Dendritic cell treated with granulocyte-macrophage colony-stimulating factor and Interleukin-4, amounts not matched to agents 40 ng/mL and 50 ng/mL, for 4 days (primary cell): ENCODE measurements at regions not wholly inside any gene's neighbourhood (a gene's known extent, or its start where the extent isn't known, plus 50 kb on each side); places are given as distances from the start of the nearest gene placed in this dataset.

Experiments
- H3K27ac Mint-ChIP-seq: one replicate; pipeline ENCODE4 v1.8.0; 2022; ENCODE audit warnings: mild to moderate bottlenecking, mixed read lengths
- H3K27me3 Mint-ChIP-seq: one replicate; pipeline ENCODE4 v1.8.0; 2022; ENCODE audit warnings: mild to moderate bottlenecking, mixed read lengths
- H3K36me3 Mint-ChIP-seq: one replicate; pipeline ENCODE4 v1.8.0; 2022; ENCODE audit warnings: low read depth, mixed read lengths
- H3K4me1 Mint-ChIP-seq: one replicate; pipeline ENCODE4 v1.8.0; 2022; ENCODE audit warnings: low read depth, mixed read lengths
- H3K4me3 Mint-ChIP-seq: one replicate; pipeline ENCODE4 v1.8.0; 2022; ENCODE audit warnings: mild to moderate bottlenecking, moderate library complexity, mixed read lengths
- H3K9me3 Mint-ChIP-seq: one replicate; pipeline ENCODE4 v1.8.0; 2022; ENCODE audit warnings: mixed read lengths
- intact Hi-C: fragments of 100-400 bp; cut with micrococcal nuclease; formaldehyde crosslinking; loops from one replicate; pipeline ENCODE4 v1.15.0; 2022

DNA sequence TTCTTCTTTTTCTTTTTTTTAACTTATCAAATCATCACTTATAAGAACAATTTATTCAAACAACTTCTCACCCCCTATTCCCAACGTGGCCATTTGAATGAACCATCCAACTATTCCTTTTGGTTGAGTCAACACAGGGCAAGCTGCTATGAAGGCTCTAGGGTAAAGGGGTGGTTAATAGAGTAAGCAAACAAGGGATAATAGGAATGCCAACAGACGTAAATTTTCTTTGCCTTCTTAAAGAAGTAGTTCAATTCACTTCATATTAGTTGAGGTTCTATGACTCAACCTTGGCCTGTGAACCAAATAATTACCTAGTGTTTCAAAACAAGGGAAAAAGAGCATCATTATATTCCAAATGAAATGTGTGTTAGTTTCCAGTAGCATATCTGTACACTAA is 1383.8 kb upstream of the SLC10A2 start:
- no peak overlapping the region for H3K4me3 Mint-ChIP-seq
- intact Hi-C loops, result no loop called here
- peaks cover 77% of the 10 kb centered on the region for H3K9me3 Mint-ChIP-seq
- H3K27me3 Mint-ChIP-seq, result no peaks in the 10 kb centered on the region
- H3K4me1 Mint-ChIP-seq, result no peaks in the 10 kb centered on the region
- H3K27ac Mint-ChIP-seq, result no peak overlapping the region
- no peaks in the 10 kb centered on the region for H3K36me3 Mint-ChIP-seq

DNA sequence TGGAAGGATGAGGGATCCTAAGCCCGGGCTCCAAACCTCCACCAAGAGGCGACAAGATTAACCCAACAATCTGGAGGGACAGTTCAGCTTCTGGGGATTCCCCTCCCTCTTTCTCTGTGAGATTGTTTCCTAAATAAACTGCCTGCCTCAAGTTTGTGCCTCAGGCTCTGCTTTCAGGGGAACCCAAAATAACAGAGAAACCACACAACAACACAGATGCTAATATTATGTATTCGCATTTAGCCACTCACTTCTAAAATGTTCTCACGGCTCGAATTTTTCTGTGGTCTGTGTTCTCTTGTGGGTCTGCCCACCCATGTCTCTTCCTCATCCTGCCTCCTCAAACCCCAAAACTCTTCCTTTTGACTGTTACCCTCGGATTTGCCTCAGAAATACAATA is 1381.1 kb upstream of the SLC10A2 start:
- Mint-ChIP-seq H3K4me3 (no peak overlapping the region), H3K36me3 (no peaks in the 10 kb centered on the region), H3K27me3 (no peaks in the 10 kb centered on the region), H3K4me1 (no peaks in the 10 kb centered on the region), H3K9me3 (peaks cover 77% of the 10 kb centered on the region), H3K27ac (no peak overlapping the region)
- intact Hi-C loops, result no loop called here

DNA sequence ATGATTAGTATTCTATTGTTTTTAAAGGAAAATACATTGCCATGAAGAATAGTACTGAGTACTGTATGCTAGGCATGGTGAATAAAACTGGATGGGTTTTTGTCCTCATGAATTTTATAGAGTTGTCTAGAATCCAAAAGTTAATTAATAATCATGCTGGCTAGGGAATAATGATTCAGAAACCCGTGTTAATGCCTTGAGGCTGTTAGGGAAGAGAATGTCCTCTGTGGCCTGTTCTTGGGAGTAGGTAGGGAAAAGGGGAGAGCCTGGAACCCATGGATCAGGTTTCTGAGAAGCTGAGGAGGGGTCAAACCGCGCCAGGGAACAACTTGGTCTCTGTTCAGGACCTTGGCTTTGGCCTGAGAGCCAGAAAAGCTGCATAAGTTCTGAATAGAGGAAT is 1376.3 kb upstream of the SLC10A2 start:
- Mint-ChIP-seq H3K36me3 (no peaks in the 10 kb centered on the region), H3K4me1 (no peaks in the 10 kb centered on the region), H3K9me3 (peaks cover 54% of the 10 kb centered on the region), H3K27me3 (no peaks in the 10 kb centered on the region), H3K4me3 (no peak overlapping the region), H3K27ac (no peak overlapping the region)
- intact Hi-C loops, result no loop called here

DNA sequence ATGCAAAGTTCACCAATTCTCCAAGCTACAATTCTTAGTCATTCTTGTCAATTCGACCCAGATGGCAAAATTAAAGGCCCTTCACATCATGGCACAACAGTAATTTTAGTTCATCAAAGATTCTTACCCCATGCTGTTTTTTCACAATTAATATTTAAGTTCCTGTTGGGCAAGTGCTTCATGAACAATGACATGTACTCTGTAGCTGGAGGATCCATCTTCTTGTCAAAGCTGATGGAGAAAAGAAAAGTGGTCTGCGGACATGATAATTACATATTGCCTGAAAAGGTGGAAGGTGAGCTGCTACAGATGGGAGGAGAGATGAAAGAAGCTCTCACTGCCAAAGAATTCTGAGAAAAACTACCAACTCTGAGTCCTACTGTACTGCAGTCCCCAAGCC is 1370.3 kb upstream of the SLC10A2 start:
- Mint-ChIP-seq H3K27me3 (no peaks in the 10 kb centered on the region), H3K4me1 (no peaks in the 10 kb centered on the region), H3K9me3 (peaks cover 20% of the 10 kb centered on the region), H3K36me3 (no peaks in the 10 kb centered on the region), H3K27ac (no peak overlapping the region), H3K4me3 (no peak overlapping the region)
- intact Hi-C loops, result no loop called here

GRCh38 chr13:104431895-104432294 is 1365.7 kb upstream of the SLC10A2 start:
- Mint-ChIP-seq H3K27me3 (no peaks in the 10 kb centered on the region), H3K27ac (no peak overlapping the region), H3K36me3 (no peaks in the 10 kb centered on the region), H3K4me1 (no peaks in the 10 kb centered on the region), H3K4me3 (no peak overlapping the region), H3K9me3 (peaks cover 29% of the 10 kb centered on the region)
- intact Hi-C loops, result no loop called here

DNA sequence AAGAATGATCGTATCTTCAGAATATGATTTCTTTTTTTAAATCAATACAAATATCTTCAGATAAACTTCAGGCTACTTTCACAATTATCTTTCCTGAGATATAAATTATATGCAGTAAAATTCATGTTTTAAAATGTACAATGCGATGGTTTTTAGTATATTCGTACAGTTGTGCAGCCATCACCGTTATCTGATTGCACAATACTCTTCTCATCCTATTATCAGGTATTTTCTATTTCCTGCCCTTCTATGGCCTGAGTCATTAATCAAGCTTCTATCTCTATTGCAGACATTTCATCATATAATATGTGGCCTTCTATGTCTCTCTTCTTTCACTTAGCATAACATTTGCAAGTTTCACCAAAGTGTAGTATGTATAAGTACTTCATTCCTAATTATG is 1360.2 kb upstream of the SLC10A2 start:
- H3K36me3 Mint-ChIP-seq, result no peaks in the 10 kb centered on the region
- no peaks in the 10 kb centered on the region for H3K4me1 Mint-ChIP-seq
- H3K9me3 Mint-ChIP-seq, result peaks cover 24% of the 10 kb centered on the region
- intact Hi-C loops, result no loop called here
- no peak overlapping the region for H3K4me3 Mint-ChIP-seq
- no peaks in the 10 kb centered on the region for H3K27me3 Mint-ChIP-seq
- H3K27ac Mint-ChIP-seq, result no peak overlapping the region

DNA sequence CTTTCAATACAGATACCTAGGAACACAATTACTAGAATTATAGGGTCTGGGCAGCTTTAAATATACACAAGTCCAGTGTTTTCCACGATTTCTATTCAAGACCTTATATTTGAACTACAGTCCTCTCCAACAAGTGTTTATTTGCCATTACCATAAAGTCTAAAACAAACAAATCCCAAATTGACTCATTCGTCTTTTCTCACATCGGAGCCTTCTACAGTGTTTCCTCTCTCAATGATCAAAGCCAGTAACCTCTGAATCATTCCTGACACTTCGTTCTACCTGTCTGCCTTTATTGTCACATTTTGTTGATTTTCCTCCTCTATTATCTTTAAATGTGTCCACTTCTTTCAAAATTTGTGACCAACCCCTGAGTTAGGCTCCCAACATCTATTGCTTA is 1356.5 kb upstream of the SLC10A2 start:
- no peak overlapping the region for H3K27ac Mint-ChIP-seq
- H3K4me1 Mint-ChIP-seq, result no peaks in the 10 kb centered on the region
- H3K36me3 Mint-ChIP-seq, result no peaks in the 10 kb centered on the region
- H3K9me3 Mint-ChIP-seq, result peaks cover 15% of the 10 kb centered on the region
- H3K4me3 Mint-ChIP-seq, result no peak overlapping the region
- intact Hi-C loops, result no loop called here
- no peaks in the 10 kb centered on the region for H3K27me3 Mint-ChIP-seq

GRCh38 chr13:104416973-104417372 is 1350.8 kb upstream of the SLC10A2 start:
- Mint-ChIP-seq H3K36me3 (no peaks in the 10 kb centered on the region), H3K27ac (no peak overlapping the region), H3K9me3 (peaks cover 2% of the 10 kb centered on the region), H3K27me3 (no peaks in the 10 kb centered on the region), H3K4me3 (no peak overlapping the region), H3K4me1 (no peaks in the 10 kb centered on the region)
- intact Hi-C loops, result no loop called here

- intact Hi-C loops, result no loop called here
- H3K27ac Mint-ChIP-seq, result no peak overlapping the region
- H3K27me3 Mint-ChIP-seq, result no peaks in the 10 kb centered on the region
- no peaks in the 10 kb centered on the region for H3K36me3 Mint-ChIP-seq
- no peaks in the 10 kb centered on the region for H3K9me3 Mint-ChIP-seq
- H3K4me3 Mint-ChIP-seq, result no peak overlapping the region
- no peaks in the 10 kb centered on the region for H3K4me1 Mint-ChIP-seq
Observed at GRCh38 chr13:104414771-104415170, 1348.6 kb upstream of the SLC10A2 start.

DNA sequence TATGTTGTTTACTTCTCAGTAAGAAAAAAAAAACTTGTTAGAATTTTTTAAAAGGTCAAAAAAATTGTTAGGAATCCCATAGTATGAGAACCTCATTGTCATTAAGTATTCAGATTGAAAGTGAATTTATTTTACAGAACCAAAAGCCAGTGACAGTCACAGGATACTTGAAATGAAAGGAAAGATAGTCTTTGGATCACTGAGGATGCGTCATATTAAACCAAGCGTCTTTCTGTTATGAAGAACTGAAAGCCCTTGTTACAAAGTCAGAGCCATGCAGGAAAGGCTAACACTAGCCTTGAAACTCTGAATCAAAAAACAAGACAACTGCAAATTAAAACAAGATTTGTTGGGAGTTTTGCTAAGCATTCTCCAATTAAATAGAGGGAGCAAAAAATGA is 1348.0 kb upstream of the SLC10A2 start:
- H3K36me3 Mint-ChIP-seq, result no peaks in the 10 kb centered on the region
- H3K4me1 Mint-ChIP-seq, result no peaks in the 10 kb centered on the region
- intact Hi-C loops, result no loop called here
- H3K4me3 Mint-ChIP-seq, result no peak overlapping the region
- H3K27ac Mint-ChIP-seq, result no peak overlapping the region
- H3K27me3 Mint-ChIP-seq, result no peaks in the 10 kb centered on the region
- no peaks in the 10 kb centered on the region for H3K9me3 Mint-ChIP-seq

- Mint-ChIP-seq H3K27ac (no peak overlapping the region), H3K4me1 (no peaks in the 10 kb centered on the region), H3K36me3 (no peaks in the 10 kb centered on the region), H3K4me3 (no peak overlapping the region), H3K9me3 (peaks cover 8% of the 10 kb centered on the region), H3K27me3 (no peaks in the 10 kb centered on the region)
- intact Hi-C loops, result no loop called here
Observed at GRCh38 chr13:104411141-104411765, 1345.0 kb upstream of the SLC10A2 start.

DNA sequence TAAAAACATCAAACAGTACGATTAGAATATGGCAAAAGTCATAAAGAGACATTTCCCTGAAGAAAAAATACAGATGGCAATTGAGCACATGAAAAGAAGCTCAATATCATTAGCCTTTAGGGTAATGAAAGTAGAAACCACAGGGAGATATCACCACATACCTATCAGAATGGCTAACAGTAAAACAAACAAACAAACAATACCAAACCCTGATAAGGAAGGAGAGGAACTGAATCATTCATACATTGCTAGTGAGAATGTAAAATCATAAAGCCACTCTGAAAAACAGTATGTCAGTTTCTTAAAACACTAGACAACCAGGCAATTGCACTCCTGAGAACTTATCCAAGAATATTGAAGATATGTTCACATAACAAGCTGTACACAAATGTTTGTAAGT is 1342.5 kb upstream of the SLC10A2 start:
- intact Hi-C loops, result no loop called here
- H3K36me3 Mint-ChIP-seq, result no peaks in the 10 kb centered on the region
- H3K4me1 Mint-ChIP-seq, result no peaks in the 10 kb centered on the region
- H3K27ac Mint-ChIP-seq, result no peak overlapping the region
- no peaks in the 10 kb centered on the region for H3K27me3 Mint-ChIP-seq
- H3K9me3 Mint-ChIP-seq, result peaks cover 17% of the 10 kb centered on the region
- H3K4me3 Mint-ChIP-seq, result no peak overlapping the region

GRCh38 chr13:104404325-104404724 is 1338.1 kb upstream of the SLC10A2 start:
- intact Hi-C loops, result no loop called here
- H3K27me3 Mint-ChIP-seq, result no peaks in the 10 kb centered on the region
- H3K27ac Mint-ChIP-seq, result no peak overlapping the region
- H3K4me3 Mint-ChIP-seq, result no peak overlapping the region
- H3K36me3 Mint-ChIP-seq, result no peaks in the 10 kb centered on the region
- no peaks in the 10 kb centered on the region for H3K4me1 Mint-ChIP-seq
- peaks cover 32% of the 10 kb centered on the region for H3K9me3 Mint-ChIP-seq

GRCh38 chr13:104389691-104390090 is 1323.5 kb upstream of the SLC10A2 start:
- Mint-ChIP-seq H3K9me3 (peaks cover 36% of the 10 kb centered on the region), H3K27ac (no peak overlapping the region), H3K4me1 (no peaks in the 10 kb centered on the region), H3K36me3 (no peaks in the 10 kb centered on the region), H3K27me3 (no peaks in the 10 kb centered on the region), H3K4me3 (no peak overlapping the region)
- intact Hi-C loops, result no loop called here

GRCh38 chr13:104387510-104387909 is 1321.3 kb upstream of the SLC10A2 start:
- Mint-ChIP-seq H3K4me1 (no peaks in the 10 kb centered on the region), H3K36me3 (no peaks in the 10 kb centered on the region), H3K4me3 (no peak overlapping the region), H3K27me3 (no peaks in the 10 kb centered on the region), H3K9me3 (peaks cover 23% of the 10 kb centered on the region), H3K27ac (no peak overlapping the region)
- intact Hi-C loops, result no loop called here
